GM12865 (cell line): ENCODE measurements at regions not wholly inside any gene's neighbourhood (a gene's known extent, or its start where the extent isn't known, plus 50 kb on each side); places are given as distances from the start of the nearest gene placed in this dataset.

Experiments
- DNase-seq: peaks from one replicate; pipeline ENCODE4 v3.0.0; 2010; ENCODE audit warnings: low read depth
- H3K4me3 ChIP-seq: 2 replicates; pipeline ENCODE4 v1.5.1; 2011; ENCODE audit warnings: mild to moderate bottlenecking, low read depth, low read length, control low read depth
- TF ChIP-seq, protein P1 (sequence below): IDR thresholded peaks from 2 replicates; pipeline ENCODE4 v1.5.1; 2011; ENCODE audit warnings: low read length, control low read depth, low read depth, inconsistent platforms; ENCODE audit not compliant: insufficient read depth; ENCODE audit errors: missing control alignments

- TF ChIP-seq, protein P1, sequence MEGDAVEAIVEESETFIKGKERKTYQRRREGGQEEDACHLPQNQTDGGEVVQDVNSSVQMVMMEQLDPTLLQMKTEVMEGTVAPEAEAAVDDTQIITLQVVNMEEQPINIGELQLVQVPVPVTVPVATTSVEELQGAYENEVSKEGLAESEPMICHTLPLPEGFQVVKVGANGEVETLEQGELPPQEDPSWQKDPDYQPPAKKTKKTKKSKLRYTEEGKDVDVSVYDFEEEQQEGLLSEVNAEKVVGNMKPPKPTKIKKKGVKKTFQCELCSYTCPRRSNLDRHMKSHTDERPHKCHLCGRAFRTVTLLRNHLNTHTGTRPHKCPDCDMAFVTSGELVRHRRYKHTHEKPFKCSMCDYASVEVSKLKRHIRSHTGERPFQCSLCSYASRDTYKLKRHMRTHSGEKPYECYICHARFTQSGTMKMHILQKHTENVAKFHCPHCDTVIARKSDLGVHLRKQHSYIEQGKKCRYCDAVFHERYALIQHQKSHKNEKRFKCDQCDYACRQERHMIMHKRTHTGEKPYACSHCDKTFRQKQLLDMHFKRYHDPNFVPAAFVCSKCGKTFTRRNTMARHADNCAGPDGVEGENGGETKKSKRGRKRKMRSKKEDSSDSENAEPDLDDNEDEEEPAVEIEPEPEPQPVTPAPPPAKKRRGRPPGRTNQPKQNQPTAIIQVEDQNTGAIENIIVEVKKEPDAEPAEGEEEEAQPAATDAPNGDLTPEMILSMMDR, result no peak
- H3K4me3 ChIP-seq, result no peak overlapping the region
- DNase-seq, result no peak
Measured at GRCh38 chr22:48091656-48092223, 1329.3 kb downstream of the TBC1D22A start.

DNA sequence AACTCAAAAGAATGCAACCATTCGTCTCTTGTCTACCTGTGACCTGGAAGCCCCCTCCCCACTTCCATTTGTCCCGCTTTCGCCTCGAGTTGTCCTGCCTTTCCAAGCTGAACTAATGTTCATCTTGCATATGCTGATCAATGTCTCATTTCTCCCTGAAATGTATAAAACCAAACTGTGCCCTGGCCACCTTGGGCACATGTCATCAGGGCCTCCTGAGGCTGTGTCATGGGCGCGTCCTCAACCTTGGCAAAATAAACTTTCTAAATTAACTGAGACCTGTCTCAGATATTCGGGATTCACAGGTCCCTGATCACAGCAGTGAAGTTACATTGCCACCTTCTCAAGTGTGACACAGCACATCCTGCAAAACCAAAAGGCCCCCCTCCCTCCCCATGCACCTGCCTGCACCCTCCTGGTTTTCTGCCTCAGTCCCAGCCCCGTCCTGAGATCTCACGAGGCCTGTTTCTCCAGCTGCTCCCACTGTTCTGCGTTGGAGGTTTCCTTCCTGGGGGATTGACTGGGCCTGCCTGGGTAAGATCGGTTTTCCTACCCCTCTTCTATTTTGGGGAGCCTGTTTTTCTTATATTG is 1328.7 kb downstream of the TBC1D22A start:
- H3K4me3 ChIP-seq, result no peak overlapping the region
- TF ChIP-seq, protein P1, result no peak
- no peak for DNase-seq

GRCh38 chr22:48090332-48090672 is 1327.9 kb downstream of the TBC1D22A start:
- TF ChIP-seq, protein P1, result no peak

GRCh38 chr22:48089601-48090331 is 1327.3 kb downstream of the TBC1D22A start:
- TF ChIP-seq, protein P1, result no peak
- DNase-seq, result no peak
- no peak overlapping the region for H3K4me3 ChIP-seq

More at GRCh38 chr22:48090332-48090672, 1327.9 kb downstream of the TBC1D22A start:
- H3K4me3 ChIP-seq, result no peak overlapping the region
- DNase-seq, result no peak

DNA sequence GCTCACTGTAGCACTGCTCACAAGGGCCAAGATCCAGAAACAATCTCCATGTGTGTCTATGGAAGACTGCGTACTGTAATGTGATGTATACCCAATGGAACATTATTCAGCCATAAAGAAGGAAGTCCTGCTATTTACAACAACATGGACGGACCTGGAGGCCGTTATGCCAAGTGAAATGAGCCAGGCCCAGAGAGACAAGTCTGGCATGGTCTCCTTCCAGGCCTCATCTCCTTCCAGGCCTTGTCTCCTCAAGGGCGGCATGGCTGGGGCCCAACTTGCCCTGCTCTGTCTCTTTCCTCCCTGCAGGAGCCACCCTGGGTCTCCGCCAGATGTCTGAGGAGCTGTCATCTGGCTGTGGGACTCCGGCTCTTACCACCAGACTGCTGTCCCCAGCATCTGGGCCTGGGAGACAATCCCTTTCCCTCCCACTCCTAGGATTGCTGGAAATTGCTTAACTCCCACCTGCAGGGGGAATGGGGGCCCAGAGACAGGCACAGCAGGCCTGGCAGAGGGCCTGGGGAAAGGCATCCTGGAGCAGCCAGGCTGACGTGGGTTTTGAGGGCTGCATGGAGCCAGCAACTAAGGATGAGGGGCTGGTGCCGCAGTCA is 1326.6 kb downstream of the TBC1D22A start:
- TF ChIP-seq, protein P1, result no peak
- H3K4me3 ChIP-seq, result no peak overlapping the region
- DNase-seq, result no peak

- no peak for DNase-seq
- no peak overlapping the region for H3K4me3 ChIP-seq
- TF ChIP-seq, protein P1, result no peak
Measured at GRCh38 chr22:48088251-48088650, 1325.8 kb downstream of the TBC1D22A start.
